ENCODE measurements at regions not wholly inside any gene's neighbourhood (a gene's known extent, or its start where the extent isn't known, plus 50 kb on each side); places are given as distances from the start of the nearest gene placed in this dataset.

DNA sequence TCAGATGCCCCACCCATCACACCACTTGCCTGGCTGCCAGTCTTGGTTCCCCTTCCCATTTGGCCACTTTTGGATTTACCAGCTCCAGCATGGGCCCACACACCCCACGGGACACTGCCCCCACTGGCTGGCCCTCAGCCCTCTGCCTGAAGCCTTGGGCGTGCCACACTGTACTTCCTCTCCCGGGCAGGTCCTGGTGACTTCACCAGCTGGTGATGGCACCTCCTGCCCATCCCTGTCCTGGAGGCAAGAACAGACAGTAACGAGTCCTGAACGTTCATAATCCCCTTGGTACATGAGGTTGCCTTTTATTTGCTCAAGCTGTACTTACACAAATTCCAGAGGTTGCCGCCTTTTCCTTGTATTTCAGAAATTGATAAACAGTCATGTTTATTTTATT lies 81.1 kb downstream of the TMEM17 start:
- TF ChIP-seq, protein P1, sequence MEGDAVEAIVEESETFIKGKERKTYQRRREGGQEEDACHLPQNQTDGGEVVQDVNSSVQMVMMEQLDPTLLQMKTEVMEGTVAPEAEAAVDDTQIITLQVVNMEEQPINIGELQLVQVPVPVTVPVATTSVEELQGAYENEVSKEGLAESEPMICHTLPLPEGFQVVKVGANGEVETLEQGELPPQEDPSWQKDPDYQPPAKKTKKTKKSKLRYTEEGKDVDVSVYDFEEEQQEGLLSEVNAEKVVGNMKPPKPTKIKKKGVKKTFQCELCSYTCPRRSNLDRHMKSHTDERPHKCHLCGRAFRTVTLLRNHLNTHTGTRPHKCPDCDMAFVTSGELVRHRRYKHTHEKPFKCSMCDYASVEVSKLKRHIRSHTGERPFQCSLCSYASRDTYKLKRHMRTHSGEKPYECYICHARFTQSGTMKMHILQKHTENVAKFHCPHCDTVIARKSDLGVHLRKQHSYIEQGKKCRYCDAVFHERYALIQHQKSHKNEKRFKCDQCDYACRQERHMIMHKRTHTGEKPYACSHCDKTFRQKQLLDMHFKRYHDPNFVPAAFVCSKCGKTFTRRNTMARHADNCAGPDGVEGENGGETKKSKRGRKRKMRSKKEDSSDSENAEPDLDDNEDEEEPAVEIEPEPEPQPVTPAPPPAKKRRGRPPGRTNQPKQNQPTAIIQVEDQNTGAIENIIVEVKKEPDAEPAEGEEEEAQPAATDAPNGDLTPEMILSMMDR (IDR thresholded peaks at IDR 0.05; ENCODE audit: low read length) = no peak
- no peak for TF ChIP-seq EZH2 (optimal IDR thresholded peaks at IDR 0.05; ENCODE audit: low read depth, low read length)

Data from MM.1S (cell line).